ENCODE measurements at regions not wholly inside any gene's neighbourhood (a gene's known extent, or its start where the extent isn't known, plus 50 kb on each side); places are given as distances from the start of the nearest gene placed in this dataset.

GRCh38 chr18:9025091-9025838, 77.2 kb upstream of the NDUFV2 start:
- Histone ChIP-seq H3K4me2 (ENCODE audit: low read depth, low read length) (no peak overlapping the region), H3K27ac (ENCODE audit: extremely low read length, insufficient read depth, low read length) (no peak overlapping the region), H3K9me3 (ENCODE audit: low read length) (no peaks in the 10 kb centered on the region), H3K9ac (ENCODE audit: insufficient read depth, low read depth, low read length) (no peak overlapping the region), H3K36me3 (replicated peaks in 1 of 2; ENCODE audit: control insufficient read depth in 1 of 2, insufficient read depth in 2 of 2, low read length in 2 of 2) (no peaks in the 10 kb centered on the region), H3K79me2 (ENCODE audit: insufficient read depth, low read length) (no peaks in the 10 kb centered on the region), H2AFZ (ENCODE audit: low read length) (no peak overlapping the region), H4K20me1 (ENCODE audit: insufficient read depth, low read length) (no peaks in the 10 kb centered on the region), H3K27me3 (ENCODE audit: control insufficient read depth in 1 of 2, insufficient read depth in 2 of 2, low read length in 2 of 2) (peaks cover 0 to 6% of the 10 kb centered on the region in 2 experiments; a peak in 2 of 5 replicates), H3K4me3 (replicated peaks in 1 of 3; ENCODE audit: insufficient read depth in 1 of 3, low read depth in 2 of 3, low read length in 3 of 3) (no peak overlapping the region), H3K4me1 (ENCODE audit: insufficient read depth, low read length) (no peaks in the 10 kb centered on the region)
- ATAC-seq (no peak), DNase-seq (ENCODE audit: low spot score) (peak; percentile 28), FAIRE-seq (no peak)
- POLR2A ChIA-PET, result no interaction called here
- 9% methylated on average over 4 of the region's 4 CpGs for WGBS (ENCODE audit: low lambda C conversion rate)
- in situ Hi-C loops (cut with HindIII; ENCODE audit: extremely low pct_ligation_motif_present, low pct_unique_long_range_greater_than_20kb) (no loop called here), intact Hi-C loops (cut with micrococcal nuclease; ENCODE audit: unreplicated experiment) (no loop called here)
- no peak for TF ChIP-seq TEF (CRISPR knock-in tag; IDR thresholded peaks at IDR 0.05)
- 0 out of 2 replicates have a peak, but pooled peaks have one; percentile 13 for TF ChIP-seq TCF7 (IDR thresholded peaks at IDR 0.05; ENCODE audit: low read depth)
- CTCF ChIA-PET (ENCODE audit: low intra/inter-chr PET ratio, low total read pairs), result no interaction called here
- no TSS peak for BruUV-seq (replicated peaks)

- intact Hi-C loops (cut with micrococcal nuclease; ENCODE audit: unreplicated experiment), result no loop called here
- Histone ChIP-seq H3K9ac (ENCODE audit: insufficient read depth, low read depth, low read length) (no peak overlapping the region), H3K9me3 (ENCODE audit: low read length) (no peaks in the 10 kb centered on the region), H3K36me3 (replicated peaks in 1 of 2; ENCODE audit: control insufficient read depth in 1 of 2, insufficient read depth in 2 of 2, low read length in 2 of 2) (no peaks in the 10 kb centered on the region), H3K4me1 (ENCODE audit: insufficient read depth, low read length) (no peaks in the 10 kb centered on the region), H3K27ac (ENCODE audit: extremely low read length, insufficient read depth, low read length) (no peak overlapping the region), H3K27me3 (ENCODE audit: control insufficient read depth in 1 of 2, insufficient read depth in 2 of 2, low read length in 2 of 2) (peaks cover 0 to 17% of the 10 kb centered on the region in 2 experiments; a peak in 1 of 5 replicates), H3K79me2 (ENCODE audit: insufficient read depth, low read length) (no peaks in the 10 kb centered on the region), H3K4me3 (replicated peaks in 1 of 3; ENCODE audit: insufficient read depth in 1 of 3, low read depth in 2 of 3, low read length in 3 of 3) (no peak overlapping the region), H3K4me2 (ENCODE audit: low read depth, low read length) (no peak overlapping the region), H4K20me1 (ENCODE audit: insufficient read depth, low read length) (no peaks in the 10 kb centered on the region), H2AFZ (ENCODE audit: low read length) (no peak overlapping the region)
- POLR2A ChIA-PET, result no interaction called here
- CTCF ChIA-PET (ENCODE audit: low intra/inter-chr PET ratio, low total read pairs), result no interaction called here
- WGBS (ENCODE audit: low lambda C conversion rate), result 76% methylated on average over 2 of the region's 2 CpGs
- no TSS peak for BruUV-seq (replicated peaks)
- TF ChIP-seq NFE2L1 (CRISPR knock-in tag; IDR thresholded peaks at IDR 0.05; ENCODE audit: borderline replicate concordance) (no peak), RFX3 (CRISPR knock-in tag; IDR thresholded peaks at IDR 0.05) (no peak), ZBTB34 (CRISPR knock-in tag; IDR thresholded peaks at IDR 0.05) (no peak), ZFP37 (CRISPR knock-in tag; IDR thresholded peaks at IDR 0.05; ENCODE audit: borderline replicate concordance) (no peak)
- no peak for FAIRE-seq
- in situ Hi-C loops (cut with HindIII; ENCODE audit: extremely low pct_ligation_motif_present, low pct_unique_long_range_greater_than_20kb), result no loop called here
- no peak for ATAC-seq
- no peak for DNase-seq (ENCODE audit: low spot score)
These were observed 73.4 kb upstream of the NDUFV2 start for GRCh38 chr18:9029131-9029530.
